Left forelimb (tissue), 1 donor: ENCODE measurements at regions not wholly inside any gene's neighbourhood (a gene's known extent, or its start where the extent isn't known, plus 50 kb on each side); places are given as distances from the start of the nearest gene placed in this dataset.
"Not testable (repeated sequence)": the region's sequence is repeated elsewhere in the genome, so short reads cannot be mapped to it uniquely, and the experiment has no call there.

Source experiments
- DNase-seq: peaks from one replicate; pipeline ENCODE4 v3.0.0-alpha.2; 2018; ENCODE audit warnings: low spot score

DNA sequence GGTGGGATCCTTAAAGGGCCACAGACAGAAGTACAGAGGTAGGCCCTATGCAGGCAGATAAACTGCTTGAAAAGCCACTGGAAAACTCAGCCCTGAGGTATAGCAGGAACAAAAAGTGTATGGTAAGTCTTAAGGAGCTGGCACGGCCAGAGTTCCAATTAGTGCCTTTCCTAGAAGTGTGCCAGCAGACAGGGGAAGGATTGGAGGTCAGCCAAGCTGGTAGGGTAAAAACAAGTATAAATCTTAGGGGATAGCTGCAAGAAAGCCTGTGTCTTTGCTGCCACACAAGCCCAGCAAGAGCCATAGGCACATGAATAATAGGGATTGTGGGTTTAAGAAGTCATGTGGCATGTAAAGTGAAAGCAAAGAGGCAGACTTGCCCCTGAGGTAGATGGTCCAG is 582.5 kb downstream of the PLOD2 start:
- DNase-seq, result no peak

DNA sequence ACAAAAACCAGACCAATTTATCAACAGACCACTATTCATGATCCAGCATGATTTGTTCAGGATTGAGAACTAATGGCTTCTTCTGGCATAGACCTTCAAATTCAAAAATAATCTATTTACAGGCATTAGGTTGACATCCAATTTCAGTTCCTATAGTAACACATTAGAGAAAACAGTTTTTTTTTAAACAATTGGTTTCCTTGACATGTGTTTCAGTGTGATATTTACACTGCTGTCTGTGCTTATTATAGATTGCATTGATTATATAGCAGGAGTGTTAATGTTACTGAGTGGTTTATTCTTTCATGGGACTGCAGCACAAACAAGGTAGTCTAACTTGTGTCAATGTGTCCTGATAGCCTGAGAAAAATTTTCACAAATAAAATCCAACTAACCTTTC is 579.3 kb downstream of the PLOD2 start:
- DNase-seq, result no peak

DNA sequence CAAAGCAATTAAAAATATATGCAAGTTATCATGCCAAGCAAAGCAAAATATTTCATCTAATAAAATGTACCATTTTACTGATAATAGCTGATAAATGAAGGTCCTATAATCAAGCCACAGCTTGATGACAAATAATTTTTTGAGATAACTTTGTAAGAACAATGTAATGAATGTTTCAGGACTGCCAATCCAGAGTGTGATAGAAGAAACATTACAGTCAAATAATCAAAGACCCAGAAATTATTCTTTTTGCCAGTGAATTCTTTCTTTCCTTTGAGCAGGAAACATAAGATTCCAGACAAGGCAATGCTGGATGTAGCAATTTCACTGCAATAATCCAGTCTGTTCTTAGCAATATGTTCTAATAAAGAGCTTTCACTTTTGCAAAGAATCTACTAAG is 556.1 kb downstream of the PLOD2 start:
- no peak for DNase-seq

DNA sequence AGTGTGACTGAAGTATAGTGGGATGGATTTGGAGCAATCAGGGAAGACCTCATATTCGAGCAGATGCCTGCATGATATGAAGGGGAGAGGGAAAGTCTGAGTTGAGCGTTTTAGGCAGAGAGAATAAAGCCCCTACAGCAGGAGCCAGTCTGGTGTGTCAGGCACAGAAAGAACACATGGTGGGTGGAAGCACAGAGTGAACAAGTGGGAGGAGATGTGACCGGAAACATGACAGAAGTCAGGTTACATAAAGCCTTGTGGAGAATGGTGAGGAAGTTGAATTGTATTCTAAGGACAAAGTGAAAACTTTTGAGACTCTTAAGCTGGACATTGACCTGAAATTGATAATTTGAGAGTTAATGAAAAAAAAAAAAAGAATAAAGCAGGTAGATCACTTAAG is 541.0 kb downstream of the PLOD2 start:
- DNase-seq, result no peak

DNA sequence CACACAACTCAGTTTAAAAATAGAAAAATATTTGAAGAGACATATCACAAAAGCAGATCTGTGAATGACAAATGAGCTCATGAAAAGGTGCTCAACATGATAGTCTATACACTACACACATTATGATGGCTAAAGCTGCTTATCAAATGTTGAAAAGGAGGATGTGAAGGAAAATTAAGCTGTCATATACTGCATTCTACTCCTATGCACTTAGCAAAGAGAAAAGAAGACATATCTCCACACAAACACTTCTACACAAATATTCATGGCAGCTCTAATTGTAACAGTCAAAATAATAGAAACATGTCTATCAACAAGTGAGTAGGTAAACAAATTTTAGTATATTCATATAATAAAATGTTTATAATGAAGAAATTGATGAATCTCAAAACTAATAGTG is 540.5 kb downstream of the PLOD2 start:
- no peak for DNase-seq

DNA sequence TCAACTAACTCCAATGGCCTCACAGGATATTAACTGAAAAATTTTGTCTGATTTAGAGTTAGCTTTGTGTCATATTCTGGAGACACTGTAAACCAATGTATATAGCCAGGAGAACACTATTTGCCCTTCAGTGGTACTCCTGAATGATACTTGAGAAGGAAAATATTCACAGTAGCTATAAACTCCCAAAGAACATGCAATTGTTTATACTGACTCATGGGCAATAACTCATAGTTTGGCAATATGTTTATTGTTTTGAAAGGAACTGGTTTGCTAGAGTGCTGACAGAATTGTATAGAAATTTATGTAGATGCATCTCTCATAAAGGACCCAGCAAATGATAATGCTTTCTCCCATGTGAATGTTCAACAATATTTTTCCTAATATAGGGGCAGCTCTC is 537.6 kb downstream of the PLOD2 start:
- no peak for DNase-seq

DNA sequence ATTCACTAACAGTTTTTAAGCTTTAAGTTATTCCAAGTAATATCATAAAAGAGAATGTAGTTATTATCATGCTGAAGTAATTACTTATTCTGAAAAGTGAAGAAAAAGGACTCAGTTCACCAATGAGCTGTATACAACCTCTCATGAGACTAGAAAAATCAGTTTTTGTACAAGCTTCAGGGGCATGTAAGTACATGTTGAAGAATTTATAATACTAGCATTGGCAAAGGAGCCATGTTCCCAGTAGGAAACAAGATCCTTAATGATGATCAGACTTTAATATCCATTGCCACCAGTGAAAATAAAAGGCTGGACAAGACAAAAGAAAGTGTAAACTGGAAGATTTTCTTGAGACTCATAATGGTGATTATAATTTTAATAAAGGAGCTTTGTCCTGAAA is 532.8 kb downstream of the PLOD2 start:
- DNase-seq, result no peak

DNA sequence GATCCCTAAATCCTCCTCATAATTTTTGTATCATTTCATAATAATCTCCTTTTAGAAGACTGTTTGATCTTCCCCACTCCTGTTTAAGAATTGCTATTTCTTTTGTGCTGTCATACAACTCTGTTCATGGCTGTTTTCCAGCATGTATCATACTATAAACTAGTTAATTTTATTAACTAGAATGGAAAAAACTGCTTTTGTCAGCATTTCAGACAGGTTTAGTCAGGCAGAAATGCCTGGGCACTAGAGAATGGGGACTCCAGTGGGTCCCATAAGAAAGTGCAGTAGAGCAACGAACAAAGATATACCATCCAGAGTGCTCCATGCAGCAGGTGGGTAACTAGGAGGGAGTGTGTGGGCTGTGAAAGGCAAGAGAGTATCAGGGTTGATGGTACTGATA is 523.9 kb downstream of the PLOD2 start:
- no peak for DNase-seq

DNA sequence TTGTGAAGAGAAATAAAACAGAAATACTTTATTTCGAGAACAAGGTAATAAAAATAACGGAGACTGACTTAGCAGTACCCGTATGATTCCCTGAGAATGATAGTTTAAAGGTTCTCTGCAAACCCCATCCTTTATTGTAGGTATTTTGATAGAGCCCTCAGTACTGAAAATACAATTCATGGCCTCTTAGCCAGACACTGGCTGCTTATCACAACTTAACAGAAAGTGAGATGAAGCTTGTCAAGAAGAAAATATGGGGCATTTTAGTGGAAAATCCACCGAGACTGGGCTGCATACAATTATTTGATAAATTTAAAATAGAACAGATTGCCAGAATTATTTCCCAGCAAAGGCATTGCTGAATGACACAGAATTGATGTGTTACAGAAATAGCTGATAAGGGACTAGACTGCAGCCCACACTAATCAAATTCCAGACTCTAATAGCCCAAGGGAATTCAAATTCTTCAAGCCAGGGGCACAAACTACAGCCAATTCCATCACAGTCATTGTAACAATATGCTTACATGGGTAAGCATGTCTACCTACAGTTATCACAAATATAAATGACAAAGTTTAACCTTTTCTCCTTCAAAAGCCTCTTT is 521.9 kb downstream of the PLOD2 start:
- no peak for DNase-seq

DNA sequence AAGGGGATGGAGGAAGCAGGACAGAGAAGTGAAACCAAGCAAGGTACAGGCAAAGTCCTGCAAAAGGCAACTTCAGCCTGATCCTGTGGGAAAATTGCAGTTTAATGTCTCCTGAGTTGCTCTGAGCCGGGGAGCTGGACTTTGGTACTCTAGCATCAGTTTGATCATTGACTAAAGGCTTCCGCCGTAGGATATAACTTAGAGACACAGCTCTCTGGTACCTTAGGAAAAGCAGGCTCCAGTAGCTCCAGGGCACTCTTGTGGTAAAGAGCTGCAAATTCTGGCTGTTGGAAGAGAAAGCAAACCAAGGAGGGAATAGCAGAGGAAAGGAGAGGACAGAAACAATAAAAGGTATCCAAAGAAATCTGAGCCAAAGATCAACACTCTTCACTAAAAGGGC is 521.1 kb downstream of the PLOD2 start:
- no peak for DNase-seq

DNA sequence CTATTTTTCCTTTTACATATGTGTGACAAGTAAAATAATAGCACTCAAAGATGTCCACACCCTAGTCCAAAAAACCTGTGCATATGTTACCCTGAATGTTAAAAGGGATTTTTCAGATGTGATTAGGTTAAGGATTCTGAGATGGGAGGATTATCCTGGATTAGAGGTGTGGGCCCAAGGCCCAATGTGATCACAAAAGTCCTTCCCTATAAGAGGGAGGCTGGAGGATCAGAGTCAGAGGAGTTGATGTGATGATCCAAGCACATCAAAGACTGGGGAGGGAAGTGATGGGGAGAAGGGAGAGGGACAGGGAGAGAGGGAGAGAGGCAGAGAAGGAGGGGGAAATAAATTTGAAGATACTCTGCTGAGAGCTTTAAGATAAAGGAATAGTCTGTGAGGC is 512.6 kb downstream of the PLOD2 start:
- no peak for DNase-seq

DNA sequence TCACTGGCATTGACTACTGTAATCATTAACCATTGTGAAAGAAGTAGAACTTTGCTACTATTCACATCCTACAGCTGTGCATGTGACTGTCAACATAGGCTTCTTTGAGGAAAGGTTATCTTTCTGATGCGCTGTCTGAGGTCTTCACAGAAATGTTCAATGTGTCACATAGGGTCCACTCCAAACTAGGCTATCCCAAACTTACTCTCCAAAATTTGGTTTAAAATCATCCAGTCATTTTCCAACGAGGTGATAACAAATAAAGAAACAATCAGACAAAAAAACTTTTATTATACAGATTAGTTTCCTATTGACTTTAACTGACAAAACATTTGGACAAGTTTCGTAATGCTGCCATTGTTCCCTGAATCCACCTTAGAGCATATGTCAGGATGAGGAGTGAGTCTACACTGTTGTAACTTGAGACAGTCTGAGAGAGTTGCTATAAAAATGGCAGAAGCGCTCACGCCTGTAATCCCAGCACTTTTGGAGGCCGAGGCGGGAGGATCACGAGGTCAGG is 511.6 kb downstream of the PLOD2 start:
- DNase-seq, result no peak

DNA sequence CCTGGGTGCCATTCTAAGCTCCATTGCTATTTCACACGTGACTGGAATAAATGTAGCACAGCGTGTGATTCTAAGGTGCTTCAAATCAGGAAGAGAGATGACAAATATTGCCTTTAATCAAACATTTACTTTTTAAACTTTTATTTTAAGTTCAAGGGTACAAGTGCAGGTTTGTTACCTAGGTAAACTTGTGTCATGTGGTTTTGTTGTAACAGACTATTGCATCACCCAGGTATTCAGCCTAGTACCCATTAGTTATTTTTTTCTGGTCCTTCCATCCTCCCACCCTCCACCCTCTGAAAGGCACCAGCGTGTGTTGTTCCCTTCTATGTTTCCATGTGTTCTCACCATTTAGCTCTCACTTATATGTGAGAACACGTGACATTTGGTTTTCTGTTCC is 510.8 kb downstream of the PLOD2 start:
- DNase-seq, result no peak

DNA sequence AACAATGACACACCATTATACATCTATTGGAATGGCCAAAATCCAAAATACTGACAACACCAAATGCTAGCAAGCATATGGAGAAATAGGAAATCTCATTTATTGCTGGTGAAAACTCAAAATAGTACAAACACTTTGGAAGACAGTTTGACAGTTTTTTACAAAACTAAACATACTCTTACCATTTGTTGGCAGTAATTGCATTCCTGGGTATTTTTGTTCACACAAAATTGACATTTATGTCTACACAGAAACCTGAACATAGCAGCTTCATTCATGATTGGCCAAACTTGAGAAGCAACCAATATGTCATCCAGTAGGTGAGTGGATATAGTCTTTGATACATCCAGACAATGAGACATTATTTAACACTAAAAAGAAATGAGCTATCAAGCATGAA is 489.9 kb downstream of the PLOD2 start:
- DNase-seq, result no peak

DNA sequence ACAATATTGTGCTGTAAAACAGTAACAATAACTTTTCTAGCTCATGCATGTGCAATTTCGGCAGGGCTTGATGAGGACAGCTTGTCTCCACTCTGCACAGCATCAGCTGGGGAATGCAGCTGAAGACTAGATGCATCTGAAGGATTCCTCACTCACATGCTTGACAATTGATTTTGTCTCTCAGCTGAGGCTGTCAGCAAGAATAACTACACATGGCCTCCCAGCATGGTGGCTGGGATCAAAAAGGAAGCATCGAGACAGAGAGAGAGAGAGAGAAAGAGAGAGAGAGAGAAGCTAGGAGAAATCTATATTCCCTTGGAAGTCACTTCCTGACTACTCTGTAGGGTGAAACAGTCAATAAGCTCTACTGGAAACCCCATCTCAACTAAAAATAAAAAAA is 487.1 kb downstream of the PLOD2 start:
- no peak for DNase-seq

DNA sequence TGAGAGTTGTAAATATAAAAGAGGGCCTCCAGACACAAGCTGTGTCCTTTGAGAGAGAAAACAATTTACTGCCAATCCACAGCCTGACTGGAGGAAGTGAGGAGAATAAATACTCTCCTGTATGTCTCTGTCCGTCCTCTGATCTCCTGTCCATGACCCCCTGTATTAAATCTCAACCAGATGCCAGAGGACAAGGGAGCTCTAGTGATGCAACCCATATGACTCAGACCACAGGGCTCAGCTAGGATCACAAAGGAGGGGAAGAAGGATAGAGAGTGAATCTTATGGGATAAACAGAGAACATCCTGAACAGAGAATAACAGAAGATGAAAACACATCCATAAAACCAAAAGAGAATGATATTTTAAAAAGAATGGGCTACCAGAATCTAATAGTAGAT is 482.6 kb downstream of the PLOD2 start:
- DNase-seq, result no peak

DNA sequence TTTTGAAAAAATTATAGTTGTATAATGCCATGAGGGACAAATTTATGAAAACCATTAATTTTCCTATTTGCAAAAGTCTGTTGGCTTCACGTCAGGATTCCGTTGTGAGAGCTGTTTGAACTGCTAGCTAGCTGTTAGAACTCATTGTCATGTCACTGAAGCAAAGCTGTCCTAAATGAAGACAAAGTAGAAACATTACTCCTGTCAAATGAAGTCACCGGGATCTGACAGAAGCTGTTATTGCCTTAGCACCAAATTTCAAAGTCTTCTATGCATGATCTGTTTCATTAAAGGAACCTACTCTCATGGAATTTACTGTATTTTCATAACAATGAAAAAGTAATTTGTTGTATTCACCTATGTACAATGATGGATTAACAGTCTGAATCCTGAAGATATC is 479.8 kb downstream of the PLOD2 start:
- DNase-seq, result no peak

DNA sequence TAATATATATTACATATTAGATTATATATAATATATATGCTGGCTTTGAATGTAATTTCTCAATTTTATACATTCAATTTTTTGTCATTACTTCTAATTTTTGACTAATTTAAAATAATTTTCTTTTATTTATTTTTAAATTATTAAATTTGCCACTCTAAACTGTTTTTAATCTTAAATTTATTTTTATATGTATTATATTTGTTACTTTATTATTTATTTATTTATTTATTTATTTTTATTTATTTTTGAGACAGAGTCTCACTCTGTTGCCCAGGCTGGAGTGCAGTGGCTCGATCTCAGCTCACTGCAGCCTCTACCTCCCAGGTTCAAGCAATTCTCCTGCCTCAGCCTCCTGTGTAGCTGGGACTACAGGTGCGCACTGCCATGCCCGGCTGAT is 473.0 kb downstream of the PLOD2 start:
- not testable (repeated sequence) for DNase-seq

DNA sequence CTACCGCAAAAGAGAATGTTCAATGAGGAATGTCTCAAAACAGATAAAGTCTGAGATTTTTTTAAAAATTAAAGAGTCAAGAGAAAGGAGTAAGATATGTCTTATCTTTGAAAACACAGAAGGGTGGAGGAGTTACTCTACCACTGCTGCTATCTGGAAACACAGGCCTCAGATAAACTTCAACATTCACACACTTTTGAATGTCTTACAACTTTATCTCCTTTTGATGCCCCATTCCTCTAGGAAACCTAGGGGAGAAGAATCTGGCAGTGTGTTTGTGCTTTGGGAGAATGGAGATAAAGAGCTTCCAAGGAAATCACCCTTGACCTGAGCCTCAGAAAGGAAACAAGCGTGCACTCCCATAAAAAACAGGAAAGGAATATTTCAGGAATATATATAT is 468.2 kb downstream of the PLOD2 start:
- DNase-seq, result no peak

DNA sequence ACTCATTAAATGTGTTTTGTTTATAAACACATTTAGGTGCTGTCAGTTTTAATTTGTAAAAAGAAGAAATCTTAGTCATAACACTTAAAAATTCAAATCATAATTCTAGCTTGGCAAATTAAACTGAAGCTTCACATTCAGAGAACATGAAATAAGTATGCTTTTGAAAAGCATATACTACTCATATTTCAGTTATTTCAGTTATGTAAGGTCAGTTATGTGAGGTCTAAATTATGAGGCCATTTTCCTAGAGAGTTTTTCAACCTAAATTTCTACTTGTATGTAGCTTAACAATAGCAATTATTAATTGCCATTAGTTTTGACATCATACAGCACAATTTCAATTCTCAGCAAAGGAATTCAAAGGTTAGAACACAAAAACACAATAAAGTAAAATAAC is 465.0 kb downstream of the PLOD2 start:
- DNase-seq, result no peak

DNA sequence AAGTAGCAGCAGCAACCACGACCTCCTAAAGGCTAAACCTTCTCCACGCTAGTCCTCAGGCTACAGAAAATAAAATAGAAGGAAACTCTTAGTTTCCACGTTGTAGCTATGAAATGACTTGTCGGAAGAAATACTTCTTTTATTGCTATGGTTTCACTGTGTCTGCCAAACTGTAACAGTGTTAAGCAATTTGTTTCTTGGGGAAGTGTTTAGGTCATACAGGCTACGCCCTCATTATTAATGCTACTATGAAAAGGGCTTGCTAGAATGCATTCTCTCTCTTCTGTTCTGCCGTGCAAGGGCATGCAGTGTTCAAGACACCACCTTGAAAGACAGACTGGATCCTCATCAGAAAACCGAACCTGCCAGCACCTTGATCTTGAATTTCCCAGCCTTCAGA is 462.7 kb downstream of the PLOD2 start:
- DNase-seq, result no peak

DNA sequence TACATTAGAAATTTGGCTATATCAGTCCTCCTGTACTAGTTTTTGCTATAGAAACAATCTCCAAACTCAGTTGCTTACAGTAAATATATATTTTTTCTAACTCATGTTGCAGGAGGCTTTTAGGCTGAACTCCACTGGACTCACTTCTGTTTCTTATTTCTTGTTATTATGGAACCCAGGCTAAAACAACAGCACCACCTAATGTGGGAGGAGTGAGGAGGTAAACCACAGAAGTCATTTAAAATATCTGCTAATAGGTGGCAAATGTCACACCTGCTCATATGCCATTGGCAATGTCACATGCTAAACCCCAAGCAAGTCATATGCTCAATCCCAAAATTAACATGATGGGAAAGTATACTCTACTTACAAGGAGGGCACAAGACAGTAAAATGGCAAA is 462.2 kb downstream of the PLOD2 start:
- DNase-seq, result no peak

DNA sequence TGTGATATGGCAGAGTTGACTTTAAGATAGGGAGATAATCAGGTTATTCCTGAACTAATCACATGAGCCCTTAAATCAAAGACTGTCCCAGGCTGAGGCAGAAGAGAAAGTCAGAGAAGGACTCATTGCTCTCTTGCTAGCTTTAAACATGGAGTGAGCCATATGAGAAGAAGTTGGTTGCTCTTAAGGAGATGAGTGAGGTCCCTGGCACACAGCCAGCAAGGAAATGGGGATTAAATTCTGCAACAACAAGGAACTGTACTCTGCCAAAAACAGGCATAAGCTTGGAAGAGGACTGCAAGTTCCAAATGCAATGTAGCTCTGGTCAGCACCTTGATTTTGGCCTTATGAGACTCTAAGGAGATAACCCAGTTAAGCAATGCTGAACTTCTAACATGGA is 457.0 kb downstream of the PLOD2 start:
- no peak for DNase-seq

DNA sequence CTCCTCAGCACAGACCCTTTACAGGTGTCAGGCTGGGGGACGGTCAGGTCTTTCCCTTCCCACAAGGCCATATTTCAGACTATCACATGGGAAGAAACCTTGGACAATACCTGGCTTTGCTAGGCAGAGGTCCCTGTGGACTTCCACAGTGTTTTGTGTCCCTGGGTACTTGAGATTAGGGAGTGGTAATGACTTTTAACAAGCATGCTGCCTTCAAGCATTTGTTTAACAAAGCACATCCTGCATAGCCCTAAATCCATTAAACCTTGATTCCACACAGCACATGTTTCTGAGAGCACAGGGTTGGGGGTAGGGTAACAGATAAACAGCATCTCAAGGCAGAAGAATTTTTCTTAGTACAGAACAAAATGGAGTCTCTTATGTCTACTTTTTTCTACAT is 451.2 kb downstream of the PLOD2 start:
- not testable (repeated sequence) for DNase-seq

DNA sequence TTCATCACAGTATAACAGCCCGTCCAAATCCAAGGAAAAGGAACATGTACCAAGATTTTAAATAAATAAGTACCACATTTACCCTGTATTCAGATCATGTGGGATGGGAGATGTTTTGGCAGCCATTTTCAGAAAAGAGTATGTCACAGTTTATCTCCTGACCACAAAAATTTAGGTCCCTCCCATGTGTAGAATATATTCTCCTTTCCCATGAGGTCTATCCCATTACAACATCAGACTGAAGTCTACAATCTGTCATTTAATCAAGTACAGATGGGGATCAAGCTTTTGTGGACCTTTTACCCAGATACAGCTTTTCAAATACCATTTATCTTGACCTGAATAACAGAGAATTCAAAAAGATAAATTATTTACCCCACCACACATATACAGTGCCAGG is 444.5 kb downstream of the PLOD2 start:
- DNase-seq, result no peak
